ENCODE measurements at regions not wholly inside any gene's neighbourhood (a gene's known extent, or its start where the extent isn't known, plus 50 kb on each side); places are given as distances from the start of the nearest gene placed in this dataset.
"Not testable (repeated sequence)": the region's sequence is repeated elsewhere in the genome, so short reads cannot be mapped to it uniquely, and the experiment has no call there.

GRCh38 chr5:99445805-99446204 lies 517.0 kb upstream of the CHD1 start:
- DNase-seq (ENCODE audit: low read depth, low spot score): no peak

- no peak for DNase-seq (ENCODE audit: low read depth, low spot score)
These were observed 512.4 kb upstream of the CHD1 start for GRCh38 chr5:99441235-99441634.

GRCh38 chr5:99438619-99439018 lies 509.8 kb upstream of the CHD1 start:
- no peak for DNase-seq (ENCODE audit: low read depth, low spot score)

GRCh38 chr5:99437986-99438385 lies 509.2 kb upstream of the CHD1 start:
- no peak for DNase-seq (ENCODE audit: low read depth, low spot score)

DNA sequence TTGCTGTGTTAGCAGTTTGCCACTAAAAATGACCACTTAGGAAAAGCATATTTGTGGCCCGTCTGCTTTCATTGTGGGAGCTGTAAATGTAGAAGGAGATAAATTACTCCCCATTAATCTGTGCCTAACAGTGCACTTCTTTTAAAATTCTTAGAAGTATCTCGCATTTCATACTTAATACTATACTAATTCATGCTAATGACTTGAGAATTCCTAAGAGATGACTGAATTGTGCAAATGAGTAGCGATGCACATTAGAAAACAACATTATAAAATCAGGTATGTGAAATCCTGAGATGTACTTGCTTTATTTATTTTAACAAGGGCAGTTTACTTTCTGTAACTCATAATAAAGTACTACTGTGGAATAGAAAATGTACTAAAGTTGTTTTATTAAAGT lies 494.6 kb upstream of the CHD1 start:
- not testable (repeated sequence) for DNase-seq (ENCODE audit: low read depth, low spot score)

DNA sequence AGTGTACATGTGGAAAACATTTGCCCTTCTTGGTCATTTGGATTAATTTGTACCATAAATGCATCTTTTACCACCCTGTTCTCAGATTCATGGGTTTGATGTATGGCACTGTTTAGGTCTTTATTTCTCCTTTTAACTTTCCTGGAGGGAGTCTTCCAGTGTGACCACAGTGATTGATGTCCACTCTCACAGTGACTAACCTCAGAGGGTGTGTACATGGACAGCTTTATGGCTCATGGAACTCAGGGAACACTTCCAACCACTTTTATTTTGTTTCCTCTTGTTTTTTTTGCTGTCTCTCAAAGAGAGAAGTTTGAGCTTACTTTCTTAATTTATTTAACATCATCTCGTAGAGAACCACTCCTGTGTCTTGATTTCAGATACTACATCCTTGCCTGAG lies 489.8 kb upstream of the CHD1 start:
- not testable (repeated sequence) for DNase-seq (ENCODE audit: low read depth, low spot score)

DNA sequence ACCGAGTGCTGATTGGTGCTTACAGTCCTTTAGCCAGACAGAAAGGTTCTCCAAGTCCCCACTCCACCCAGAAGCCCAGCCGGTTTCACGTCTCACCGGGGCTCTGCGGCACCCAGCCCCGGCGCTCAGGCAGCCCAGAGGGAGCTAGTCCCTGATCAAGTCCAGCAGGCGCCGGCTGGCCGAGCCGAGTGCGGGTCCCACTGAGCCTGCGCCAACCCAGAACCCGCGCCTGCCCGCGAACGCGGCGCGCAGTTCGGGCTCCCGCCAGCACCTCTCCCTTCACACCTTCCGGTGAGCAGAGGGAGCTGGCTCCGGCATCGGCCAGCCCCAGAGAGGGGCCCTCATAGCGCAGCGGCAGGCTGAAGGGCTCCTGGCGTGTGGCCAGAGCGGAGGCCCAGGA lies 481.6 kb upstream of the CHD1 start:
- not testable (repeated sequence) for DNase-seq (ENCODE audit: low read depth, low spot score)

DNA sequence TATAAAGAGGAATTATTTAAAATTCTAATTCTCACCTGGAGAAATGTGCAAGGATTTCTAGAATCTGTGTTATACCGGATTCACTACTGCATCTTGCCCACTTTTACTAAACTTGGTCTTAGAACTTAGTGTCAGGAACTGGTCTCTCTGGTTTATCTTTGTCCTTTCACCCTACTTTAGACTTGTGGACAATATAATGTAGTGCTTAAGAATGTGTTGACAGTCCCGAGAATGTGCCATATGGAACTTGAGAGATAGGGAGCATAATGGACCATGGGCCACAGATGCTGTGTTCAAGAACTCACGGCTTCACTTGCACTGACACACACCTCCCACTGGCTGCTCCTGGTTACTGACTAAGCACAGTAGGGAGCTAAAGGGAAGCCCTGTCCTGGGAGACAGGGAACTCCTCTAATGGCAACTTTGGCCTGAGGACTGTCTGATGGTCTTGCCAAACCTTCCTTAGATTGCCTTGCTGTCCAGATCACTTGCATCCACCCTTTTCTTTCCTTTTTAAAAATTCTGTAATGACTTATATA lies 476.0 kb upstream of the CHD1 start:
- not testable (repeated sequence) for DNase-seq (ENCODE audit: low read depth, low spot score)

DNA sequence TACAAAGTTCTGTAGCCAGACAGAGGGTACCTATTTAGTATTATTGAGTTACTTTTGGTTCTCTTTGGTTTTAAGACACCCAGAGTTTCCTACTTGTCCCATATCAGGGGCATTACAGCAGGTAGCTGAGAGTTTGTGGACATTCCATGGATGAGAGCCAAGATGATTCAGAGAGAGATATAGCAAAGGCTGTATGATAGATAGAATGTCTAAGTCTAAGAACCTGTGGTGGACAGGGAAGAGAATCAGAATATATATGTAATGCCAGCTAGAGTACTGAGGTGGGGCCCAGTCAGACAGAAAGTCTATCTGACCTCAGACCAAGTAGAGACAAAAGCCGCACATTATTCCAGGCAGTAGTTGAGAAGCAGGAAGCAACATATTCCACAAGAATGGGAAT lies 471.8 kb upstream of the CHD1 start:
- DNase-seq (ENCODE audit: low read depth, low spot score): not testable (repeated sequence)

DNA sequence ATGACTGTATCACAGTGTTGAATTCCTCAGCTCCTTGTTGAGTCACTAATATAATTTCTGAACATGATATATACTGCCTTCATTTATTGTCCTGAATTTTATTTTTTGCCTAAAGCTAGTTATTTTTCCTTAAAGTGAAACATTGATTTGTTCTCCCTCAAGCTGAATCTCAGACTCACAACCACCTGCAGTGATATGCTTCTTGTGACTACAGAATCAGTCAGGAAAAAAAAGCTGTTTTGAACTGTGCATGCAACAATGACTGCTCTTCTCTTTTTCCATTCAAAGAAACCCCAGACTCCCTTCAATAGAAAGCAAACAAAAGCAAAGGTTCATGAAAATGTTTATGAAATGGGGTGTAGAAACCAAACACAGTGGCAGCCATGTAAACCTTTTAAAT lies 470.2 kb upstream of the CHD1 start:
- DNase-seq (ENCODE audit: low read depth, low spot score): no peak

DNA sequence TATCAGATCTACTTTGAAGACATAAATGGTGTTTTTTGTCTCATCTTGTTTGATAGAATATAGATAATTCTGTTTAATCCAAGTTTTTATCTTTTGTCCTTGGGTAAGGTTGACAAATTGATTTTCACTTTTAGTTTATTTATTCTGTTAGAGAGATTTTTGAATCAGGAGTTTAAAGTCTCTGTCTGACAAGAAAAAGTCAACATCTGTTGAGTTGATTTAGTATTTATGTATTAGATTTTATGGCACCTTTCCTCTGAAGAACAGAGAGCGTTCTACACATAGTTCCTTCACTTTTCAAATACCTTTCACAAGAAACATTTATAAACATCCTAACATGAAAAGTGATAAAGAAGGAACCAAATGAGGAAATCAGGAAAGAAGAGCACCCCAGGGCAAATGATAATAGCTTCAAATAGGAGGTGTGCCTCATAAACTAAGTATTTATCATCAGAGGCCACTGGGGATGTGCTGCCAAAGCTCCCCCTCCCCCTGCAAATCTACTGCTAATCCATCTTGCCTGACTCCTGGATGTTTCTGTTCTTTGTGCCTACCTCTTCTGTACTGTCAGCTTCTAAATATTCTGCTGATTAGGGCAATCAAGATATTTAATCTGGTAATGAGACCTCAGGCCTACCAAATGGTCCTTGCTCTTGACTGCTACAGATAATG lies 457.7 kb upstream of the CHD1 start:
- no peak for DNase-seq (ENCODE audit: low read depth, low spot score)

DNA sequence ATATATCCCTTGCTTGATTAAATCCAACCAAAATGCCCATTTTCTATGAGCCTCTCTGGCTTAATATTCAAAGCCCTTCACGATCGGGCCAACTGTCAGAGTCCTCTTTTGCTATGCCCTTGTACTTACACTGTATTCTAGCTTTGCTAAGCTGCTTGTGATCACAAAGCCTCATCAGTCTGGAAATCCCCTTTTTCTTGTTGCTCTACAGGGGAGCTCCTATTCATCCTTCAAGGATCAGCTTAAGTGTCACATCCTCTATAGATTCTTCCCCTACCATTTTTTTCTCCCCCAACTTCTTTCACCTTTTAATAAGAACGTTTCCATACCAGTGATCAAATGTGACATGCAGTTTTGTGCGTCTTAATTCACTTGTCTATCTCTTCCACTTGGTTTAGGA lies 450.4 kb upstream of the CHD1 start:
- no peak for DNase-seq (ENCODE audit: low read depth, low spot score)

- DNase-seq (ENCODE audit: low read depth, low spot score): no peak
These were observed 449.6 kb upstream of the CHD1 start for GRCh38 chr5:99378443-99378842.

- DNase-seq (ENCODE audit: low read depth, low spot score): no peak
These were observed 441.2 kb upstream of the CHD1 start for GRCh38 chr5:99369797-99370593.

- DNase-seq (ENCODE audit: low read depth, low spot score): no peak
These were observed 439.9 kb upstream of the CHD1 start for GRCh38 chr5:99368726-99369125.

DNA sequence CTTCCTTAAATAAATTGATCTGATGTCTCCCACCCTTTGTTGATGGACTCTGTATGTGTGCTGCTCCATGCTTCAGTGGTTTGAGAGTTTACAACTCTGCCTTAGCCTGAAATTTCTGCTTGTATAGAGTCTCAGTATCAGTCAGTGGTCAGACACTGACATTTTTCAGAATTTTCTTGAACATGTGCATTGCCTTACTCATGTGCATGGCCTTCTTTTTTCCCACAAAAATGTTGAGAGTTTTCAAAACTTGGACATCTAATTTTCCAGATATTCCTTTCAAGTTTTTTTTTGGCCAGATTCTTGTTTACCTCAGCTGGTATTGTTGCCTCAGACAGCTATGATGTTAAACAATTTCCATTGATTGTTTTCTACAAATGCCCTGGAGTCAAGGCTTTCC lies 427.1 kb upstream of the CHD1 start:
- DNase-seq (ENCODE audit: low read depth, low spot score): no peak

- no peak for DNase-seq (ENCODE audit: low read depth, low spot score)
These were observed 421.0 kb upstream of the CHD1 start for GRCh38 chr5:99349787-99350186.

DNA sequence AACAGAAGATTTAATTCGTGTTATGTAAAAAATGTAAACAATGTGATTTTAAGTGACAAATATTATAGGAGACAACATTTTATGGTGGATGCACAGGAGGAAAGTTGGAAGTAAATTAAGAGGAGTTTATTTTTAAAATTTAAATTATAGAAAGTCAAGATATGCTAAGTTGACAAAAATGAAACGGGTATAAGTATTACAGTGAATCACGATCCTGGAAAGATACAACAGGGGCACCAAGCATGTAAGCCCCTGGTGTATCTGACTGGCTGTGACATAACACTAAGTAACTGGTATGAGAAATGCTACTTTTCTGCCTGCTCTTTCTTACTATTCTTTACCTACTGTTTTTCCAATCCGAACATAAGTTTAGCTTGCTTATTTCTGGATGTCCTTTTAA lies 419.8 kb upstream of the CHD1 start:
- DNase-seq (ENCODE audit: low read depth, low spot score): no peak

DNA sequence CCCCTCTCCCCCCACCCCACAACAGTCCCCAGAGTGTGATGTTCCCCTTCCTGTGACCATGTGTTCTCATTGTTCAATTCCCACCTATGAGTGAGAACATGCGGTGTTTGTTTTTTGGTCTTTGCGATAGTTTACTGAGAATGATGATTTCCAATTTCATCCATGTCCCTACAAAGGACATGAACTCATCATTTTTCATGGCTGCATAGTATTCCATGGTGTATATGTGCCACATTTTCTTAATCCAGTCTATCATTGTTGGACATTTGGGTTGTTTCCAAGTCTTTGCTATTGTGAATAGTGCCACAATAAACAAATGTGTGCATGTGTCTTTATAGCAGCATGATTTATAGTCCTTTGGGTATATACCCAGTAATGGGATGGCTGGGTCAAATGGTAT lies 411.0 kb upstream of the CHD1 start:
- not testable (repeated sequence) for DNase-seq (ENCODE audit: low read depth, low spot score)

GRCh38 chr5:99334936-99335335 lies 406.1 kb upstream of the CHD1 start:
- DNase-seq (ENCODE audit: low read depth, low spot score): no peak

GRCh38 chr5:99331061-99331460 lies 402.3 kb upstream of the CHD1 start:
- no peak for DNase-seq (ENCODE audit: low read depth, low spot score)

GRCh38 chr5:99320436-99320835 lies 391.6 kb upstream of the CHD1 start:
- no peak for DNase-seq (ENCODE audit: low read depth, low spot score)

DNA sequence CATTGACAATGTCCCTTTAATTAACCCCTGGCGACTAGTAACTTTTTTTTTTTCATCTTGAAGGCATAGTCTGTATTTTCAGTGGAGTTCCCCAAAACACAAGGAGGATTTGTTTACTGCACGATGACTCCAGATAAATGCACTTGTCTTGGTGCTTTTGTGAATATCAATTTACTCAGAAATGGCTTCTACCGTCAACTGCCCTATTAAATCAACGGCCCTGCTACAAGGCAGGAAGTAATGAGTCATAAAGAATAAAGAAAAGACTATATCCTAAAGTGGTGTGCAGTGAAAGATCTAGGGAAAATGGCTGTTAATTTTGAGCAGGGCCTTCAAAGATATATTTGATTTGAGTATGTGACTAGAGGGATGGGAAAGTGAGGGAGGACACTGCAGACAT lies 388.3 kb upstream of the CHD1 start:
- DNase-seq (ENCODE audit: low read depth, low spot score): no peak
